Brain microvascular endothelial cell (primary cell): ENCODE measurements at regions not wholly inside any gene's neighbourhood (a gene's known extent, or its start where the extent isn't known, plus 50 kb on each side); places are given as distances from the start of the nearest gene placed in this dataset.
A peak's percentile ranks its signal among the peaks of the same experiment; 100 is the strongest.

Source experiments
- DNase-seq: peaks from one replicate; pipeline ENCODE4 v3.0.0-alpha.2; 2020
- H3K27ac ChIP-seq: fragments of 250-450 bp; sonication (Bioruptor Pico); 2 replicates; pipeline ENCODE4 v1.5.1; 2020; ENCODE audit warnings: mild to moderate bottlenecking, moderate library complexity
- H3K27me3 ChIP-seq: fragments of 250-450 bp; sonication (Bioruptor Pico); replicated peaks from 2 replicates; pipeline ENCODE4 v1.5.1; 2020; ENCODE audit warnings: mild to moderate bottlenecking
- H3K36me3 ChIP-seq: fragments of 250-450 bp; sonication (Bioruptor Pico); replicated peaks from 2 replicates; pipeline ENCODE4 v1.5.1; 2020; ENCODE audit warnings: mild to moderate bottlenecking
- H3K4me3 ChIP-seq: 2 replicates; pipeline ENCODE4 v1.5.1; 2011; ENCODE audit warnings: low read depth, mild to moderate bottlenecking, control low read depth, low read length, moderate library complexity
- CTCF ChIP-seq: IDR thresholded peaks from 2 replicates; pipeline ENCODE4 v1.5.1; 2011; ENCODE audit warnings: low read depth, mild to moderate bottlenecking, moderate library complexity, low read length, control low read depth, inconsistent platforms; ENCODE audit errors: missing control alignments
- in situ Hi-C: cut with HindIII; loops from 2 replicates; pipeline ENCODE4 v1.10.0; 2017; ENCODE audit warnings: low sequenced_read_pairs, low pct_ligation_motif_present

GRCh38 chr13:84917252-84917878 lies 881.9 kb downstream of the SLITRK6 start:
- no peak for TF ChIP-seq CTCF
- DNase-seq: no peak
- in situ Hi-C loops: no loop called here

GRCh38 chr13:84912720-84913119 lies 886.5 kb downstream of the SLITRK6 start:
- Histone ChIP-seq H3K27ac (no peak overlapping the region), H3K27me3 (no peaks in the 10 kb centered on the region), H3K36me3 (no peaks in the 10 kb centered on the region), H3K4me3 (no peak overlapping the region)
- in situ Hi-C loops: no loop called here
- DNase-seq: no peak
- no peak for TF ChIP-seq CTCF

More at GRCh38 chr13:84917252-84917878, 881.9 kb downstream of the SLITRK6 start:
- no peak overlapping the region for H3K27ac ChIP-seq
- no peaks in the 10 kb centered on the region for H3K36me3 ChIP-seq
- H3K27me3 ChIP-seq: no peaks in the 10 kb centered on the region
- no peak overlapping the region for H3K4me3 ChIP-seq

GRCh38 chr13:84910423-84910822 lies 888.8 kb downstream of the SLITRK6 start:
- DNase-seq: no peak
- Histone ChIP-seq H3K36me3 (no peaks in the 10 kb centered on the region), H3K4me3 (no peak overlapping the region), H3K27ac (no peak overlapping the region), H3K27me3 (no peaks in the 10 kb centered on the region)
- in situ Hi-C loops: no loop called here
- TF ChIP-seq CTCF: no peak

- DNase-seq: no peak
- Histone ChIP-seq H3K27me3 (no peaks in the 10 kb centered on the region), H3K36me3 (no peaks in the 10 kb centered on the region), H3K27ac (no peak overlapping the region), H3K4me3 (no peak overlapping the region)
- no peak for TF ChIP-seq CTCF
- in situ Hi-C loops: no loop called here
Observed at GRCh38 chr13:84903391-84903790, 895.8 kb downstream of the SLITRK6 start.

- no peak overlapping the region for H3K27ac ChIP-seq
- TF ChIP-seq CTCF: no peak
- H3K36me3 ChIP-seq: no peaks in the 10 kb centered on the region
- in situ Hi-C loops: no loop called here
- DNase-seq: no peak
- H3K4me3 ChIP-seq: no peak overlapping the region
- H3K27me3 ChIP-seq: no peaks in the 10 kb centered on the region
Observed at GRCh38 chr13:84902243-84902642, 897.0 kb downstream of the SLITRK6 start.

GRCh38 chr13:84896128-84896527 lies 903.1 kb downstream of the SLITRK6 start:
- Histone ChIP-seq H3K36me3 (no peaks in the 10 kb centered on the region), H3K27ac (no peak overlapping the region), H3K27me3 (no peaks in the 10 kb centered on the region), H3K4me3 (no peak overlapping the region)
- in situ Hi-C loops: loop anchor here (25.0 kb wide), 1 partner anchor 916 kb away; no protein-coding TSS in a partner anchor
- DNase-seq: peak; percentile 27
- TF ChIP-seq CTCF: peak; percentile 60
